Common myeloid progenitor, CD34-positive (primary cell): ENCODE measurements at regions not wholly inside any gene's neighbourhood (a gene's known extent, or its start where the extent isn't known, plus 50 kb on each side); places are given as distances from the start of the nearest gene placed in this dataset.

Experiments
- CTCF ChIA-PET: fragments of 350-600 bp; sonication (Branson Sonifier 250); formaldehyde crosslinking; loops from one replicate; lab custom pipeline; 2021; ENCODE audit warnings: antibody characterized with exemption; lab: Charles Lee
- POLR2A ChIA-PET: fragments of 350-600 bp; sonication (Branson Sonifier 250); formaldehyde crosslinking; loops from one replicate; lab custom pipeline; 2021; ENCODE audit warnings: antibody characterized with exemption; lab: Charles Lee
- DNase-seq, 3 donors: peaks; one replicate each; pipeline versions ENCODE4 v3.0.0 to v3.0.0-alpha.2; 2013
- H3K27ac ChIP-seq, 2 experiments: 1 replicate in 1 of 2; 2 replicates in 1 of 2; pipeline ENCODE4 v1.7.0; 2013; ENCODE audit warnings: inconsistent platforms in 2 of 2, low read length in 2 of 2, mild to moderate bottlenecking in 2 of 2, low read depth in 1 of 2, moderate library complexity in 1 of 2; ENCODE audit not compliant: severe bottlenecking in 2 of 2, insufficient read depth in 1 of 2, poor library complexity in 1 of 2
- H3K27me3 ChIP-seq, 5 experiments: replicated peaks in 2 of 5; 1 replicate in 3 of 5; 2 replicates in 2 of 5; pipeline versions ENCODE4 v1.6.1 to v1.7.0; 2013; ENCODE audit warnings: low read length in 4 of 5, mild to moderate bottlenecking in 2 of 5, moderate library complexity in 2 of 5, inconsistent platforms in 1 of 5; ENCODE audit not compliant: insufficient read depth in 5 of 5, control insufficient read depth in 4 of 5
- H3K36me3 ChIP-seq, 4 experiments: 1 replicate in 2 of 4; 2 replicates in 2 of 4; pipeline versions ENCODE4 v1.6.1 to v1.7.0; 2013; ENCODE audit warnings: low read length in 3 of 4, control low read depth in 1 of 4, mild to moderate bottlenecking in 1 of 4; ENCODE audit not compliant: control insufficient read depth in 4 of 4, insufficient read depth in 4 of 4
- H3K4me1 ChIP-seq, 4 experiments: 1 replicate in 3 of 4; 2 replicates in 1 of 4; pipeline versions ENCODE4 v1.6.1 to v1.7.1; 2013; ENCODE audit warnings: low read length in 3 of 4, mild to moderate bottlenecking in 3 of 4, control low read depth in 1 of 4, inconsistent platforms in 1 of 4, moderate library complexity in 1 of 4; ENCODE audit not compliant: control insufficient read depth in 4 of 4, insufficient read depth in 4 of 4; ENCODE audit errors: control extremely low read depth in 1 of 4
- H3K4me3 ChIP-seq, 7 experiments: 1 replicate in 4 of 7; 2 replicates in 3 of 7; pipeline versions ENCODE4 v1.5.1 to v1.7.0; 2013; ENCODE audit warnings: mild to moderate bottlenecking in 7 of 7, low read length in 6 of 7, moderate library complexity in 6 of 7, inconsistent platforms in 2 of 7, low read depth in 2 of 7, control low read depth in 1 of 7; ENCODE audit not compliant: insufficient read depth in 4 of 7, control insufficient read depth in 1 of 7; ENCODE audit errors: extremely low read depth in 1 of 7
- H3K9me3 ChIP-seq, 5 experiments: 1 replicate in 4 of 5; 2 replicates in 1 of 5; pipeline versions ENCODE4 v1.6.1 to v1.7.1; 2013; ENCODE audit warnings: low read length in 4 of 5, mild to moderate bottlenecking in 2 of 5, inconsistent platforms in 1 of 5, low read depth in 1 of 5, moderate library complexity in 1 of 5; ENCODE audit not compliant: control insufficient read depth in 4 of 5, insufficient read depth in 2 of 5; ENCODE audit errors: control extremely low read depth in 1 of 5
- WGBS: methylation state at CpG from one replicate; pipeline ENCODE4 v1.1.5; 2013; ENCODE audit not compliant: insufficient coverage; 5-methylcytosine and 5-hydroxymethylcytosine counted together

GRCh38 chr1:201750120-201750519 is 78.8 kb upstream of the IPO9 start:
- WGBS = 60% methylated on average over 1 of the region's 3 CpGs
- Histone ChIP-seq H3K4me3 (no peak overlapping the region), H3K27ac (no peak overlapping the region), H3K9me3 (no peaks in the 10 kb centered on the region), H3K36me3 (peaks cover 0 to 5% (median 0%) of the 10 kb centered on the region in 4 experiments), H3K27me3 (no peaks in the 10 kb centered on the region), H3K4me1 (peaks cover 12 to 35% (median 24%) of the 10 kb centered on the region in 4 experiments)
- DNase-seq = peak in 2 of 3 donors; percentile 31 to 45
- ChIA-PET CTCF (no interaction called here), POLR2A (no interaction called here)

DNA sequence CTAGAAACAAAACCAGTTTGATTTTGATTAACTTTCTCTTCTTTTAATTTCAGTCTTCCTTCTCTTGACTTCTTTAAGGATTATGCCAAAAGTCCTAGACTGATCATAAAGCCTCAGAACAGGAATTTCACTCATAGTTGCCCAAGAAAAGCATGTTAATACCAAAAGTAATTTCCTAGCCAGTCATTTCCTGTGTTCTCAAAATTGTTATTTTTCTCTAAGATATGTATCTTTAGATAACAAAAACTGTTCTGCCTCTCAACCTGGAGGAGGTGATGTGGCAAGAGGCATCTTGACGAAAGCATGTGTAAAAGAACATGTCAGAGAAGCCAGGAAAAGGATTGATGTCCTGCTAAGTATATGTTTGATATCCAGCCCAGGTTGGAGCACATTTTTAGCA is 78.0 kb upstream of the IPO9 start:
- DNase-seq = peak in 2 of 3 donors; percentile 37 to 42
- Histone ChIP-seq H3K36me3 (peaks cover 0 to 5% (median 0%) of the 10 kb centered on the region in 4 experiments), H3K9me3 (no peaks in the 10 kb centered on the region), H3K27ac (no peak overlapping the region), H3K4me3 (no peak overlapping the region), H3K4me1 (peaks cover 12 to 35% (median 24%) of the 10 kb centered on the region in 4 experiments), H3K27me3 (no peaks in the 10 kb centered on the region)
- ChIA-PET CTCF (no interaction called here), POLR2A (no interaction called here)
- 29% methylated on average over 1 of the region's 1 CpG for WGBS

- Histone ChIP-seq H3K36me3 (peaks cover 0 to 5% (median 0%) of the 10 kb centered on the region in 4 experiments), H3K27me3 (no peaks in the 10 kb centered on the region), H3K27ac (no peak overlapping the region), H3K4me3 (no peak overlapping the region), H3K9me3 (no peaks in the 10 kb centered on the region), H3K4me1 (peaks cover 12 to 37% (median 26%) of the 10 kb centered on the region in 4 experiments)
- CTCF ChIA-PET = interaction anchor here (0.9 to 1.4 kb wide), 4 partner anchors 9 to 41 kb away, joined by 3 to 5 read pairs (median 3); no protein-coding TSS in a partner anchor
- WGBS = 92% methylated on average over 2 of the region's 4 CpGs
- no peak for DNase-seq
- POLR2A ChIA-PET = no interaction called here
These were observed 77.1 kb upstream of the IPO9 start for GRCh38 chr1:201751872-201752271.

- DNase-seq = no peak
- Histone ChIP-seq H3K27ac (no peak overlapping the region), H3K4me3 (no peak overlapping the region), H3K9me3 (no peaks in the 10 kb centered on the region), H3K27me3 (no peaks in the 10 kb centered on the region), H3K36me3 (peaks cover 0 to 5% (median 0%) of the 10 kb centered on the region in 4 experiments), H3K4me1 (peaks cover 12 to 40% (median 29%) of the 10 kb centered on the region in 4 experiments)
- POLR2A ChIA-PET = no interaction called here
- CTCF ChIA-PET = interaction anchor here (0.9 to 1.5 kb wide), 5 partner anchors 9 to 41 kb away, joined by 3 to 5 read pairs (median 3); no protein-coding TSS in a partner anchor
- WGBS = 100% methylated on average over 1 of the region's 2 CpGs
These were observed 76.6 kb upstream of the IPO9 start for GRCh38 chr1:201752333-201752732.

- 100% methylated on average over 2 of the region's 3 CpGs for WGBS
These were observed 75.5 kb upstream of the IPO9 start for GRCh38 chr1:201753492-201753891.

GRCh38 chr1:201754353-201754752 is 74.6 kb upstream of the IPO9 start:
- DNase-seq = no peak
- WGBS = 97% methylated on average over 2 of the region's 4 CpGs
- peaks cover 0 to 5% (median 0%) of the 10 kb centered on the region in 4 experiments for H3K36me3 ChIP-seq
- POLR2A ChIA-PET = no interaction called here
- peaks cover 9 to 28% (median 19%) of the 10 kb centered on the region in 4 experiments for H3K4me1 ChIP-seq
- H3K27ac ChIP-seq = no peak overlapping the region
- CTCF ChIA-PET = no interaction called here
- no peaks in the 10 kb centered on the region for H3K27me3 ChIP-seq
- no peaks in the 10 kb centered on the region for H3K9me3 ChIP-seq
- H3K4me3 ChIP-seq = no peak overlapping the region

More at GRCh38 chr1:201753492-201753891, 75.5 kb upstream of the IPO9 start:
- DNase-seq = no peak
- H3K4me3 ChIP-seq = no peak overlapping the region
- H3K9me3 ChIP-seq = no peaks in the 10 kb centered on the region
- CTCF ChIA-PET = interaction anchor here (1.5 kb wide), 1 partner anchor 35 kb away, joined by 3 read pairs; no protein-coding TSS in a partner anchor
- H3K27ac ChIP-seq = no peak overlapping the region
- POLR2A ChIA-PET = no interaction called here
- peaks cover 0 to 5% (median 0%) of the 10 kb centered on the region in 4 experiments for H3K36me3 ChIP-seq
- H3K27me3 ChIP-seq = no peaks in the 10 kb centered on the region
- peaks cover 12 to 37% (median 25%) of the 10 kb centered on the region in 4 experiments for H3K4me1 ChIP-seq

GRCh38 chr1:201755200-201755599 is 73.8 kb upstream of the IPO9 start:
- H3K27ac ChIP-seq = no peak overlapping the region
- H3K9me3 ChIP-seq = no peaks in the 10 kb centered on the region
- no peaks in the 10 kb centered on the region for H3K27me3 ChIP-seq
- H3K4me1 ChIP-seq = peaks cover 6 to 20% (median 13%) of the 10 kb centered on the region in 4 experiments
- POLR2A ChIA-PET = no interaction called here
- no peak for DNase-seq
- CTCF ChIA-PET = no interaction called here
- H3K4me3 ChIP-seq = no peak overlapping the region
- peaks cover 0 to 5% (median 0%) of the 10 kb centered on the region in 4 experiments for H3K36me3 ChIP-seq
